Right lobe of liver (tissue), 6 donors: ENCODE measurements at regions not wholly inside any gene's neighbourhood (a gene's known extent, or its start where the extent isn't known, plus 50 kb on each side); places are given as distances from the start of the nearest gene placed in this dataset.

ENCODE experiments used
- ATAC-seq, 4 donors: fragments of 200-7000 bp; cut with Tn5 transposase; one replicate each; pipeline ENCODE4 v1.9.1; 2020; ENCODE audit warnings: mild to moderate bottlenecking in 4 of 4, moderate library complexity in 4 of 4
- DNase-seq, 3 donors: peaks; one replicate each; pipeline ENCODE4 v3.0.0-alpha.2; 2020
- H3K27ac ChIP-seq, 3 donors: fragments of 200-600 bp; one replicate each; pipeline ENCODE4 v1.8.0; 2022
- H3K27me3 ChIP-seq, 2 donors: fragments of 200-600 bp; one replicate each; pipeline ENCODE4 v1.8.0; 2022
- H3K36me3 ChIP-seq, 4 donors: fragments of 200-600 bp; sonication (generic) in 1 of 4; one replicate each; pipeline versions ENCODE4 v1.5.1 to v1.8.0; 2017 to 2022; ENCODE audit warnings: control low read depth in 1 of 4
- H3K4me1 ChIP-seq, 4 donors: fragments of 200-600 bp; sonication (generic) in 1 of 4; one replicate each; pipeline versions ENCODE4 v1.5.1 to v1.8.0; 2017 to 2022; ENCODE audit warnings: control low read depth in 1 of 4
- H3K4me3 ChIP-seq, 3 donors: fragments of 200-600 bp; one replicate each; pipeline ENCODE4 v1.8.0; 2022
- H3K9me3 ChIP-seq, 4 donors: fragments of 200-600 bp; sonication (generic) in 1 of 4; one replicate each; pipeline versions ENCODE4 v1.5.1 to v1.8.0; 2017 to 2022; ENCODE audit warnings: control low read depth in 1 of 4
- POLR2A ChIP-seq: fragments of 450-650 bp; IDR thresholded peaks from one replicate; pipeline ENCODE4 v1.6.1; 2017; ENCODE audit warnings: antibody characterized with exemption, mild to moderate bottlenecking
- WGBS: methylation state at CpG from one replicate; pipeline ENCODE4 v1.1.6; 2018; ENCODE audit warnings: low coverage, low lambda C conversion rate; ENCODE audit not compliant: insufficient coverage; ENCODE audit errors: missing lambda C conversion rate; 5-methylcytosine and 5-hydroxymethylcytosine counted together
- intact Hi-C, 2 donors: fragments of 100-400 bp; cut with DNase I; formaldehyde crosslinking; loops; one replicate each; pipeline versions ENCODE4 v1.11.2 to v1.14.1; 2022
- TF ChIP-seq, protein P1 (sequence below), 4 donors: fragments of 200-600 bp in 3 of 4; fragments of 450-650 bp in 1 of 4; IDR thresholded peaks; one replicate each; pipeline versions ENCODE4 v1.5.1 to v1.8.0; 2016 to 2022; ENCODE audit warnings: antibody characterized with exemption in 4 of 4, mild to moderate bottlenecking in 2 of 4
- donor health status: DM: no; HTN: yes; CAD: no.
- donor health status: DM: no; HTN: no; CAD: no.
- donor health status: DM: no; HTN: no; CAD: no.
- donor health status: DM: no; HTN: yes; CAD: no.
- donor health status: DM: no; HTN: yes; CAD: no.

DNA sequence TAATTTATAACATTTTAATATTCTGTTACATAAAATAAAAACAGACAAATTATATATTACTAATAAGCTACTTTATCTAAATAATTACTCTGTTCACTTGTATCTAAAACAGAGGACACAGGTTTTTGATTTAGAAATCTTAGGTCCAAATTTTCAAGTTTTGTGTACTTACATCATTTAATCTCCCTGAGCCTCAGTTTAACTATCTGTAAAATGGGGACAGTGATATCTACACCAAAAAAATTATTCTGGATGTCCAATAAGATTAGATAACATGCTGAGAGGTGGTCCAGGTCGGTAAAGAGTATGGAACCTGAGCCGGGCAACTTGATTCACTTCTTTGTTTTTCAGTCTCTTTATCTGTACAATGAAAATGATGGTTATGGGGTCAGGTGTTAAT, 263.8 kb upstream of the CDIN1 start:
- no peak for TF ChIP-seq POLR2A
- TF ChIP-seq, protein P1, sequence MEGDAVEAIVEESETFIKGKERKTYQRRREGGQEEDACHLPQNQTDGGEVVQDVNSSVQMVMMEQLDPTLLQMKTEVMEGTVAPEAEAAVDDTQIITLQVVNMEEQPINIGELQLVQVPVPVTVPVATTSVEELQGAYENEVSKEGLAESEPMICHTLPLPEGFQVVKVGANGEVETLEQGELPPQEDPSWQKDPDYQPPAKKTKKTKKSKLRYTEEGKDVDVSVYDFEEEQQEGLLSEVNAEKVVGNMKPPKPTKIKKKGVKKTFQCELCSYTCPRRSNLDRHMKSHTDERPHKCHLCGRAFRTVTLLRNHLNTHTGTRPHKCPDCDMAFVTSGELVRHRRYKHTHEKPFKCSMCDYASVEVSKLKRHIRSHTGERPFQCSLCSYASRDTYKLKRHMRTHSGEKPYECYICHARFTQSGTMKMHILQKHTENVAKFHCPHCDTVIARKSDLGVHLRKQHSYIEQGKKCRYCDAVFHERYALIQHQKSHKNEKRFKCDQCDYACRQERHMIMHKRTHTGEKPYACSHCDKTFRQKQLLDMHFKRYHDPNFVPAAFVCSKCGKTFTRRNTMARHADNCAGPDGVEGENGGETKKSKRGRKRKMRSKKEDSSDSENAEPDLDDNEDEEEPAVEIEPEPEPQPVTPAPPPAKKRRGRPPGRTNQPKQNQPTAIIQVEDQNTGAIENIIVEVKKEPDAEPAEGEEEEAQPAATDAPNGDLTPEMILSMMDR (IDR thresholded peaks at IDR 0.05) = no peak
- DNase-seq (no peak), ATAC-seq (no peak)
- H3K27ac ChIP-seq = no peak overlapping the region
- H3K4me1 ChIP-seq = no peaks in the 10 kb centered on the region
- no peaks in the 10 kb centered on the region for H3K9me3 ChIP-seq
- H3K4me3 ChIP-seq = no peak overlapping the region
- intact Hi-C loops = no loop called here
- WGBS = 87% methylated on average over 2 of the region's 2 CpGs
- no peaks in the 10 kb centered on the region for H3K27me3 ChIP-seq
- no peaks in the 10 kb centered on the region for H3K36me3 ChIP-seq

DNA sequence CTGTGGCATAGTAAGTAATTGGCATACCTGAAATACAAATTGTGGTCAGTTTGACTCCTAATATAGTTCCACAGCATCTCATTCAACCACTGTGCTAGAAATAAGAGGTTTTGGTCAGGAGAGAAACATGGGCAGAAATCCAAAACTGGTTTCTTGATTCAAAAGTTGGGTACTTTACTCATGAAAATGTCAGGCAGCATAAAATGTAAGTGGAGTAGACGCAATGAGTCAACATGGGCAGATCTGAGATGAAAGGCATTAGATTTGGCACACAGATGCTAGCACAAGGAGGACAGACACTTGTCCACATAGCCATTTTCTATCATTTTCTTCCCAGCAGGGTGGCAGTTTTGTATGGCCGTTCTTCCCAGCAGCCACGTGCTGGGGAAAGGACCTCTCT, 255.8 kb upstream of the CDIN1 start:
- TF ChIP-seq, protein P1 (IDR thresholded peaks at IDR 0.05) = no peak
- TF ChIP-seq POLR2A = no peak
- H3K36me3 ChIP-seq = no peaks in the 10 kb centered on the region
- no peak overlapping the region for H3K4me3 ChIP-seq
- intact Hi-C loops = no loop called here
- no peak overlapping the region for H3K27ac ChIP-seq
- no peaks in the 10 kb centered on the region for H3K27me3 ChIP-seq
- DNase-seq (no peak), ATAC-seq (no peak)
- no peaks in the 10 kb centered on the region for H3K9me3 ChIP-seq
- WGBS = 57% methylated on average over 2 of the region's 3 CpGs
- no peaks in the 10 kb centered on the region for H3K4me1 ChIP-seq

DNA sequence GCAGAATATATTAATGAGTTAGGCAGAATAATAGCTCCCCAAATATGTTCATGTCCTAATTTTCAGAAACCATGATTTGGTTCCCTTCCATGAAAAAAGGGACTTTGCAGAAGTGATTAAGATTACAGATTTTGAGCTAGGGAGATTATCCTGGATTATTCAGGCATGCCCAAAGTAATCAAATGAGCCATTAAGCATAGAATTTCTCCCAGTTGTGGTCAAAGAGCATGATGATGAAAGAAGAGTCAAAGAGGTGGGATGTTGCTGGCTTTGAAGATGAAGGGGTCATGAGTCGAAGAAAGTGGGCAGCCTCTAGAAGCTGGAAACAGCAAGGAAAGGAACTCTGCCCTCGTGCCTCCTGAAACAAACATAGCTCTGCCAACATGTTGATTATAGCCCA, 254.2 kb upstream of the CDIN1 start:
- ATAC-seq = no peak
- Histone ChIP-seq H3K36me3 (no peaks in the 10 kb centered on the region), H3K4me1 (no peaks in the 10 kb centered on the region), H3K4me3 (no peak overlapping the region), H3K27ac (no peak overlapping the region), H3K9me3 (no peaks in the 10 kb centered on the region), H3K27me3 (no peaks in the 10 kb centered on the region)
- 67% methylated on average over 2 of the region's 2 CpGs for WGBS
- intact Hi-C loops = no loop called here
- TF ChIP-seq POLR2A = no peak
- TF ChIP-seq, protein P1 (IDR thresholded peaks at IDR 0.05) = no peak
- DNase-seq = no peak

DNA sequence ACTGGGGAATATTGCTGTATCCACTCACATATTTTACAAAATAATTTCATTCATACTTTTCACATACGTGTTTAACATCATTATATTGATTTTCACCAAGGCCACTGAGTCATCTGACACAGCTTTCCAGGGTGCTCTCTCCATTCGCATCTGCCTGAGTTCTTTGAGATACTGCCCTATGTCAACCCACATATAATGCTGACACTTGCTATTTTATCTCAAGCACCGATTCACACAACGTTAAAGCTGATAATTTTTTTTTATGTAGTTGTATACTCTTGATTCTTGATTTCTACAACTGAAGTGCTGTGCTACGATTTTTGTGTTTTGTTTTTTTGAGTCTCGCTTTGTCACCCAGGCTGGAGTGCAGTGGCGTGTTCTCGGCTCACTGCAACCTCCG, 249.8 kb upstream of the CDIN1 start:
- no peak for DNase-seq
- TF ChIP-seq, protein P1 (IDR thresholded peaks at IDR 0.05) = no peak
- no peak for TF ChIP-seq POLR2A
- Histone ChIP-seq H3K27me3 (no peaks in the 10 kb centered on the region), H3K4me1 (no peaks in the 10 kb centered on the region), H3K4me3 (no peak overlapping the region), H3K27ac (no peak overlapping the region), H3K36me3 (no peaks in the 10 kb centered on the region), H3K9me3 (no peaks in the 10 kb centered on the region)
- WGBS = 78% methylated on average over 9 of the region's 9 CpGs
- ATAC-seq = no peak
- intact Hi-C loops = no loop called here

DNA sequence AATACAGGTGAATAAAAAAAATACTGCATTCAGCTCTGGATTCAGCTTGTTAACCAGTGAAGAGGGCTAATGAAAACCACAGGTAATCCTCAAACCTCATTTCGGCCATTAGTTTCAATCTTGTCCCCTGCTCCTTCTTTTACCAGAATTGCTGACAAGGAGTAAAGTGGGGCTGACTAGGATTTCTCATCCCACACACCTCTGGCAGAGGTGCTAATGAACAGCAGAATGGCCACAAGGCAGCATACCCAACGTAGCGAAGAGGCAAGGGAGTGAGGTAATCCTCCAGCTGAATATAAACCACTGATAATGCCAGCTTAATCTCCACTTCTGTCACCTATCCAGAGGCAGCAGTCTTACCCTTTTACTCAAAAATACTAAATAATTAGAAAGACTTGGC, 248.8 kb upstream of the CDIN1 start:
- Histone ChIP-seq H3K27me3 (no peaks in the 10 kb centered on the region), H3K4me3 (no peak overlapping the region), H3K4me1 (no peaks in the 10 kb centered on the region), H3K36me3 (no peaks in the 10 kb centered on the region), H3K9me3 (no peaks in the 10 kb centered on the region), H3K27ac (no peak overlapping the region)
- intact Hi-C loops = no loop called here
- no peak for ATAC-seq
- no peak for DNase-seq
- 70% methylated on average over 3 of the region's 3 CpGs for WGBS
- TF ChIP-seq POLR2A = no peak
- TF ChIP-seq, protein P1 (IDR thresholded peaks at IDR 0.05) = no peak
